ENCODE measurements at regions not wholly inside any gene's neighbourhood (a gene's known extent, or its start where the extent isn't known, plus 50 kb on each side); places are given as distances from the start of the nearest gene placed in this dataset.
A peak's percentile ranks its signal among the peaks of the same experiment; 100 is the strongest.

DNA sequence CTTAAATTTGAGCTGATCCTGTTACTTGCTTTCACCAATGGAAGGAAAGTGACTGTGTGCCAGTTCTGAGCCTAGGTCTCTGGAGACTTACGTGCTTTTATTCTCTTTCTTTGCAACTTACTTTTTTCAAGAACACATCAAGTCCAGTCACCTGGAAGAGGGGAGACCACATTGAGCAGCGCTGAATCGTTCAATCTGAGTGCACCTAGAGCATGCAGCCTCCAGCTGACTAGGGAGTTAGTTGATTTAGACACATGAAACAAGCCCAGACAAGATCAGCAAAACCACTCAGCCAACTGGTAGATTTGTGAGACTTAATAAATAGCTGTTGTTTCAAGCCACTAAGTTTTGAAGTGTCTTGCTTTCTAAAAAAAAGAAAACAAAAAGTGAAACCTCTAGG is 1014.8 kb upstream of the FBXO33 start:
- no peaks in the 10 kb centered on the region for H3K27me3 ChIP-seq (ENCODE audit: control insufficient read depth, insufficient read depth, low read length)
- H3K4me3 ChIP-seq (ENCODE audit: low read depth, low read length), result no peak overlapping the region
- H3K36me3 ChIP-seq (ENCODE audit: control insufficient read depth, insufficient read depth, low read length), result no peaks in the 10 kb centered on the region
- DNase-seq (ENCODE audit: low read depth in 4 of 6, low spot score in 6 of 6), result no peak
- no CpG with 5 or more reads among the region's 3 CpGs for WGBS (ENCODE audit: insufficient coverage)
- H3K4me1 ChIP-seq (ENCODE audit: control insufficient read depth, insufficient read depth, low read length), result no peaks in the 10 kb centered on the region
- no peak overlapping the region for H3K27ac ChIP-seq (ENCODE audit: low read depth, low read length)
- no peaks in the 10 kb centered on the region for H3K9me3 ChIP-seq (ENCODE audit: control insufficient read depth, insufficient read depth, low read length)

DNA sequence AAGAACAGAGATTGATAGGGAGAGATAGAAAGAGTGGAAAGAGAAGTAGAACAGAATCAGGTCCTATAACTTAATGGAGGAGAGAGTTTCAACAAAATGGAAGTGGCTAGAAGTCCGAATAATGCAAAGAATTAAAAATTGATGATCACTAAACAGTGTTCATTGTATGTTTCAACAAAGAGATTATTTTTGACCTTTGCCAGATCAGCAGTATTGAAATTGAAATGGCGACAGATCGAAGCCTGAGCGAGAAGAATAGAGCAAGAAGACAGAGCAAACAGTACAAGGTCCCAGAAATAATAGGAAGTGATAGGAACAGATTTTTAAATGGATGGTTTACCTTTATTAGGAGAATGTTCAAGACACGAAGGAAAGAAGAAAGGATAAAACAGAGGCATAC is 1012.8 kb upstream of the FBXO33 start:
- no peaks in the 10 kb centered on the region for H3K27me3 ChIP-seq (ENCODE audit: control insufficient read depth, insufficient read depth, low read length)
- H3K27ac ChIP-seq (ENCODE audit: low read depth, low read length), result no peak overlapping the region
- no peak overlapping the region for H3K4me3 ChIP-seq (ENCODE audit: low read depth, low read length)
- WGBS (ENCODE audit: insufficient coverage), result 91% methylated on average over 4 of the region's 5 CpGs
- H3K36me3 ChIP-seq (ENCODE audit: control insufficient read depth, insufficient read depth, low read length), result no peaks in the 10 kb centered on the region
- H3K9me3 ChIP-seq (ENCODE audit: control insufficient read depth, insufficient read depth, low read length), result no peaks in the 10 kb centered on the region
- no peak for DNase-seq (ENCODE audit: low read depth in 4 of 6, low spot score in 6 of 6)
- no peaks in the 10 kb centered on the region for H3K4me1 ChIP-seq (ENCODE audit: control insufficient read depth, insufficient read depth, low read length)

DNA sequence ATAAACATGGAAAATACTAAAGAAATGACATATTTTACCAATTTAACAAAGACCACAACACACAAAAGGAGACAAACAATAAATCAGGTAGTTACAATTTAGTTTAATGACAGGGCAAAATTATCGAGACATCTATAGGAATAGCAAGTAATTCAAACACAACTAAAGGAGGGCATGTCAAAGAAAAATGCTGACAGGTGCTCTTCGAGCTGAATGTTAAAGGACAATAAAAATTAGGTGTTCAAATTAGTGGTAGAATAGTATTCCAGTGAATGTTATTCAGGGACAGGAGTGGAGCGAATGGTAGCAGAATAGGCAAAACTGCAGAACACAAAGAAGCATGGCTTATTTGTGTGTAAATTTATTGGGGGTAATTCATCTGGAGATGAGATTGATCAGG is 1004.3 kb upstream of the FBXO33 start:
- 76% methylated on average over 2 of the region's 3 CpGs for WGBS (ENCODE audit: insufficient coverage)
- no peaks in the 10 kb centered on the region for H3K4me1 ChIP-seq (ENCODE audit: control insufficient read depth, insufficient read depth, low read length)
- no peak for DNase-seq (ENCODE audit: low read depth in 4 of 6, low spot score in 6 of 6)
- H3K36me3 ChIP-seq (ENCODE audit: control insufficient read depth, insufficient read depth, low read length), result no peaks in the 10 kb centered on the region
- H3K27ac ChIP-seq (ENCODE audit: low read depth, low read length), result no peak overlapping the region
- no peak overlapping the region for H3K4me3 ChIP-seq (ENCODE audit: low read depth, low read length)
- H3K9me3 ChIP-seq (ENCODE audit: control insufficient read depth, insufficient read depth, low read length), result no peaks in the 10 kb centered on the region
- H3K27me3 ChIP-seq (ENCODE audit: control insufficient read depth, insufficient read depth, low read length), result no peaks in the 10 kb centered on the region

DNA sequence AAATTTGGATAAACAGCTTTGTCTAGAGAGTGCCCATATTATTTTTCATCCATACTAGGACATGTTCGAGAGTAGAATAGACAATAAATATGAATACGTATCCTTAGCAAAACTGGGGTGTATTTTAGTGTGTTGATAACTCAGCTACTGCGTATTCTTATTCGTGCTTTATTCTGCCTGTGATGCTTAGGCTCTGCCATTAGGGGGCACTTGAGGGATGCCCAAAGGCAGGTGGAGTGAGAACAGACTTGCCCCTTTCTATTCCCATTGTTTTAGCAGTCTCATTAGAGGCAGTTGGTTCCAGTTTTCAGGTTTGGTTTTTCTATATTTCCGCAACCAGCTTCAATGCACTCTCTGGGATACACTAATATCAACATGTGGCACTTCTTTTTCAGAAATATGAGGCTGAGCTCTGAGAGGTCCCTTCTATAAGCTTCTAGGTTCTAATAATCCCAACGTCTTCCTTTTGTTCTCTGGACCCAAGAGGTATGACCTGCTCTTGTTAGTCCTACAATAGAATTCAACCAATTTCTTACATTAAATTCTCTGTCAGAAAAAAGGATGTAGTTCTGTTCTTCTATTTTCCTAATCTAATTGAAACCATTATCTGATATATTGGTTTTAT is 985.7 kb upstream of the FBXO33 start:
- H3K27ac ChIP-seq (ENCODE audit: low read depth, low read length), result no peak overlapping the region
- H3K27me3 ChIP-seq (ENCODE audit: control insufficient read depth, insufficient read depth, low read length), result no peaks in the 10 kb centered on the region
- no peaks in the 10 kb centered on the region for H3K36me3 ChIP-seq (ENCODE audit: control insufficient read depth, insufficient read depth, low read length)
- H3K9me3 ChIP-seq (ENCODE audit: control insufficient read depth, insufficient read depth, low read length), result no peaks in the 10 kb centered on the region
- H3K4me3 ChIP-seq (ENCODE audit: low read depth, low read length), result no peak overlapping the region
- no peaks in the 10 kb centered on the region for H3K4me1 ChIP-seq (ENCODE audit: control insufficient read depth, insufficient read depth, low read length)
- peak in 2 of 6 donors; percentile 32 to 47 for DNase-seq (ENCODE audit: low read depth in 4 of 6, low spot score in 6 of 6)
- no CpG with 5 or more reads among the region's 6 CpGs for WGBS (ENCODE audit: insufficient coverage)

DNA sequence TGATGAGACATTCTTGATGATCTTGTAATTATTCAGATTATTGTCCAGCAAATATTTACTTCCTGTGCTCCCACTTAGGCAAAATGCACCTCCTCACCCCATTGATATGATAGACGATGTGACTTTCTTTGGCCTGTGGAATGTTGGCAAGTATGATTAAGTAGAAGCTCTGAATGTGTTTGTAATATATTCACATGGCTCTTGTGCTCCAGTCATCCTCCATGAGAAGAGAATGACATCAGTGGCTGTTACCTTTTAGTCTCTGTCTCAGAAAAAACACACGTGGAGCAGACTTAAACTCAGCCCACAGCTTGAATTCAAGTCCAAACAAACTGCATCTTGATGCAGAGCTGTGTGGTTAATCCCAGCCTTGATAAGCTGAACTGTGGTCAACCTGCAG is 984.3 kb upstream of the FBXO33 start:
- Histone ChIP-seq H3K36me3 (ENCODE audit: control insufficient read depth, insufficient read depth, low read length) (no peaks in the 10 kb centered on the region), H3K27ac (ENCODE audit: low read depth, low read length) (no peak overlapping the region), H3K9me3 (ENCODE audit: control insufficient read depth, insufficient read depth, low read length) (no peaks in the 10 kb centered on the region), H3K4me1 (ENCODE audit: control insufficient read depth, insufficient read depth, low read length) (no peaks in the 10 kb centered on the region), H3K4me3 (ENCODE audit: low read depth, low read length) (no peak overlapping the region), H3K27me3 (ENCODE audit: control insufficient read depth, insufficient read depth, low read length) (no peaks in the 10 kb centered on the region)
- 44% methylated on average over 1 of the region's 2 CpGs for WGBS (ENCODE audit: insufficient coverage)
- no peak for DNase-seq (ENCODE audit: low read depth in 4 of 6, low spot score in 6 of 6)

DNA sequence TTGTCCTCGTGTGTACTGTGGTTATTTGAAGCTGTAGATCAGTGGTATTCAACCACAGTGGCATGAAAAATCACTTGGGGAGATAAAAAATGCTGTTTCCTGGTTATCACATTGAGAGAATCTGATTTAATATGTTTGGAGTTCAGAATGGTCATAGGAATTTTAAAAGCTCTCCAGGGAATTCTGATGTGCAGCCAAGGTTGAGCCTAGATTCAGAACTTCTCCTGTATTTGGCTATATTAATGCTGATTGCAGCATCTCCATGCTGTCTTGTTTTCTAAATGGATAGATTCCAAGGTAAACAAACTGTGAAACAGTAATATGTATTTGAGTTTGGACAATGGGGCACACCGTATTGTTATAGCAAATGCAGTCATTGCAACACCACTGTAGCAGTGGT is 982.2 kb upstream of the FBXO33 start:
- WGBS (ENCODE audit: insufficient coverage), result 53% methylated on average over 1 of the region's 2 CpGs
- Histone ChIP-seq H3K9me3 (ENCODE audit: control insufficient read depth, insufficient read depth, low read length) (no peaks in the 10 kb centered on the region), H3K4me1 (ENCODE audit: control insufficient read depth, insufficient read depth, low read length) (no peaks in the 10 kb centered on the region), H3K27ac (ENCODE audit: low read depth, low read length) (no peak overlapping the region), H3K36me3 (ENCODE audit: control insufficient read depth, insufficient read depth, low read length) (no peaks in the 10 kb centered on the region), H3K4me3 (ENCODE audit: low read depth, low read length) (no peak overlapping the region), H3K27me3 (ENCODE audit: control insufficient read depth, insufficient read depth, low read length) (no peaks in the 10 kb centered on the region)
- peak in 1 of 6 donors; percentile 26 for DNase-seq (ENCODE audit: low read depth in 4 of 6, low spot score in 6 of 6)

DNA sequence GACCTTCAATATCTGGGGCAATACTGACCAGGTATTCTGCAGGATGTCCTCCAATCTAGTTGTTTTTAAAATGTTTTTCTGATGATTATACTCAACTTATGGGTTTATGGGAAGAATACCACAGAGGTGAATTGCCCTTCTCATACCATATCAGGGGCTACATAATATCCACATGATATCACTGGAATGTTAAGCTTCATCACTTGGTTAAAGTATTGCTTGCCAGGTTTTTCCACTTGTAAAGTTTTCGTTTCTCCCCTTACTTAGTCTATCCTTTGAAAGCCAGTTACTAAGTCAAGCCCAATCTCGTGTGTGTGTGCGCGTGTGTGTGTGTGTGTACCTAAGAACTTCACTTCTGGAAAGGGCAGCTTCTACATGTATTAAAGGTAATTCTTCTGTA is 980.9 kb upstream of the FBXO33 start:
- no peak for DNase-seq (ENCODE audit: low read depth in 4 of 6, low spot score in 6 of 6)
- peaks cover 3% of the 10 kb centered on the region for H3K9me3 ChIP-seq (ENCODE audit: control insufficient read depth, insufficient read depth, low read length)
- H3K4me3 ChIP-seq (ENCODE audit: low read depth, low read length), result no peak overlapping the region
- no peaks in the 10 kb centered on the region for H3K36me3 ChIP-seq (ENCODE audit: control insufficient read depth, insufficient read depth, low read length)
- H3K4me1 ChIP-seq (ENCODE audit: control insufficient read depth, insufficient read depth, low read length), result no peaks in the 10 kb centered on the region
- no peaks in the 10 kb centered on the region for H3K27me3 ChIP-seq (ENCODE audit: control insufficient read depth, insufficient read depth, low read length)
- WGBS (ENCODE audit: insufficient coverage), result no CpG with 5 or more reads among the region's 4 CpGs
- H3K27ac ChIP-seq (ENCODE audit: low read depth, low read length), result no peak overlapping the region

DNA sequence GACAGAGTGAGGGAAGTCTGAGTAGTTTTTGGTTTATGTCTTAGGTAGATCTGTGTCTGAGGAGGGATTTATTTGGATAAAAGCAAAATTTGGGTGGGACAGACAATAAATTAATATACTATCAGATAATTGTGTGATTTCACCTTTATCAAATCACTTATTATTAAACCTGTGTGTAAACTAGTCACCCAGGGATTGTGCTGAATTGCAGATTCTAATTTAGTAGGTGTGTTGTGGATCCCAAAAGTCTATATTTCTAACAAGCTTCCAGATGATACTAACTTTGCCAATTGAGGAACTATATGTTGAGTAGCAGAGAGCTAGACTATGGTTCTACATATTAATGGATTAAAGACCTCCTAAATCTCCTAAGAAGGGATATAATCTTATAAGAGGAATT is 978.5 kb upstream of the FBXO33 start:
- Histone ChIP-seq H3K9me3 (ENCODE audit: control insufficient read depth, insufficient read depth, low read length) (peaks cover 6% of the 10 kb centered on the region), H3K27ac (ENCODE audit: low read depth, low read length) (no peak overlapping the region), H3K4me3 (ENCODE audit: low read depth, low read length) (no peak overlapping the region), H3K4me1 (ENCODE audit: control insufficient read depth, insufficient read depth, low read length) (no peaks in the 10 kb centered on the region), H3K36me3 (ENCODE audit: control insufficient read depth, insufficient read depth, low read length) (no peaks in the 10 kb centered on the region), H3K27me3 (ENCODE audit: control insufficient read depth, insufficient read depth, low read length) (no peaks in the 10 kb centered on the region)
- DNase-seq (ENCODE audit: low read depth in 4 of 6, low spot score in 6 of 6), result no peak

DNA sequence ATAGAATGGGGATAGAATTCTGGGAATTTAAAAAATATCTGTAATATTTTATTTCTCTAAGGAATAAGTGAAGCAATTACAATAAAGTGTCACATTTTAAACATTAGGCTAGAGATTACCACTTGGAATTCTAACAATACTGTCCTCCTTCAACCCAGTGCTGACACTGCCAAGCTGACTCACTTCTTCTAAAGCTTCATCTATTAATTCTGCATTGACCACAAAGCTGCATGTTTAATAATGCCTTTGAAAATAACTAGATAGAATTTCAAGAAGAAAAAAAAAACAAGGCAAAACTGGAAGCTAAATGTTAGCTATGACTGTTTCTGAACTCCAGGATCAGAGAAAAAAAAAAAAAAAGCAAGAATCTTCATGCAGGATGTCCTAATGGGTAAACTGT is 970.7 kb upstream of the FBXO33 start:
- DNase-seq (ENCODE audit: low read depth in 4 of 6, low spot score in 6 of 6), result no peak
- H3K36me3 ChIP-seq (ENCODE audit: control insufficient read depth, insufficient read depth, low read length), result no peaks in the 10 kb centered on the region
- H3K4me1 ChIP-seq (ENCODE audit: control insufficient read depth, insufficient read depth, low read length), result no peaks in the 10 kb centered on the region
- peaks cover 2% of the 10 kb centered on the region for H3K9me3 ChIP-seq (ENCODE audit: control insufficient read depth, insufficient read depth, low read length)
- no peaks in the 10 kb centered on the region for H3K27me3 ChIP-seq (ENCODE audit: control insufficient read depth, insufficient read depth, low read length)
- H3K4me3 ChIP-seq (ENCODE audit: low read depth, low read length), result no peak overlapping the region
- H3K27ac ChIP-seq (ENCODE audit: low read depth, low read length), result no peak overlapping the region

DNA sequence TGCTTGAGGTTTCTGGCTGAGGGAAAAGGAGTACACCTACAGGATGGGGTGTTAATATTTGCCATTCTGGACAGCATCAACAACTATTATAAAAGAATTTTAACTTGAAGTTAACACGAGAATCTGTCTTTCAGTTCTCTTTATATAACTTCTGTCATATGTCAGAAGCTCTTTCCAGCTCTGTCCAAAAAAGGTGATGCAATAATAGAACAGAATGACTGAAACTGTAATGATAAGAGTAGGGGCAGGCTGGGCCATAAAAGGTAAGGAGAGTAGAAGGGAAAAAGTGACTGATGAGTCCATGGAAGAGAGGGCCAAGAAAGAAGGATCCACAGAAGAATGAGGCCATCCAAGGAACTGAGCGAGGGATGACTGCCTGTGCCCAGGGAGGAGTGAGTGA is 966.7 kb upstream of the FBXO33 start:
- no peak overlapping the region for H3K27ac ChIP-seq (ENCODE audit: low read depth, low read length)
- DNase-seq (ENCODE audit: low read depth in 4 of 6, low spot score in 6 of 6), result no peak
- no CpG with 5 or more reads among the region's 2 CpGs for WGBS (ENCODE audit: insufficient coverage)

More for the DNA sequence above, 966.7 kb upstream of the FBXO33 start:
- H3K27me3 ChIP-seq (ENCODE audit: control insufficient read depth, insufficient read depth, low read length), result no peaks in the 10 kb centered on the region
- no peaks in the 10 kb centered on the region for H3K9me3 ChIP-seq (ENCODE audit: control insufficient read depth, insufficient read depth, low read length)
- no peak overlapping the region for H3K4me3 ChIP-seq (ENCODE audit: low read depth, low read length)
- H3K4me1 ChIP-seq (ENCODE audit: control insufficient read depth, insufficient read depth, low read length), result no peaks in the 10 kb centered on the region
- H3K36me3 ChIP-seq (ENCODE audit: control insufficient read depth, insufficient read depth, low read length), result no peaks in the 10 kb centered on the region
